CD4-positive, alpha-beta T cell treated with Interleukin-2 at 100 ng/mL for 4 hours (primary cell): ENCODE measurements at regions not wholly inside any gene's neighbourhood (a gene's known extent, or its start where the extent isn't known, plus 50 kb on each side); places are given as distances from the start of the nearest gene placed in this dataset.

Source experiments
- DNase-seq: peaks from one replicate; pipeline ENCODE4 v3.0.0-alpha.2; 2020; ENCODE audit warnings: low spot score

- no peak for DNase-seq
These were observed 112.9 kb downstream of the DLL1 start for GRCh38 chr6:170177772-170178560.

GRCh38 chr6:170176898-170177771, 113.7 kb downstream of the DLL1 start:
- DNase-seq, result no peak

- DNase-seq, result no peak
These were observed 114.6 kb downstream of the DLL1 start for GRCh38 chr6:170176136-170176897.

- DNase-seq, result no peak
These were observed 115.2 kb downstream of the DLL1 start for GRCh38 chr6:170175644-170176135.

GRCh38 chr6:170174771-170175643, 115.9 kb downstream of the DLL1 start:
- DNase-seq, result no peak

- DNase-seq, result no peak
These were observed 116.6 kb downstream of the DLL1 start for GRCh38 chr6:170174124-170174770.

- DNase-seq, result no peak
These were observed 117.5 kb downstream of the DLL1 start for GRCh38 chr6:170173335-170173881.

GRCh38 chr6:170172825-170173256, 118.0 kb downstream of the DLL1 start:
- no peak for DNase-seq

GRCh38 chr6:170172392-170172791, 118.5 kb downstream of the DLL1 start:
- no peak for DNase-seq

GRCh38 chr6:170167657-170168159, 123.2 kb downstream of the DLL1 start:
- DNase-seq, result no peak

GRCh38 chr6:170166511-170167122, 124.3 kb downstream of the DLL1 start:
- no peak for DNase-seq

- DNase-seq, result no peak
These were observed 125.3 kb downstream of the DLL1 start for GRCh38 chr6:170165471-170166117.

- DNase-seq, result no peak
These were observed 125.8 kb downstream of the DLL1 start for GRCh38 chr6:170165085-170165470.

GRCh38 chr6:170164271-170164900, 126.5 kb downstream of the DLL1 start:
- no peak for DNase-seq

- DNase-seq, result no peak
These were observed 127.3 kb downstream of the DLL1 start for GRCh38 chr6:170163405-170164170.

- no peak for DNase-seq
These were observed 128.0 kb downstream of the DLL1 start for GRCh38 chr6:170162775-170163404.

- DNase-seq, result no peak
These were observed 128.7 kb downstream of the DLL1 start for GRCh38 chr6:170162011-170162774.
